Fibroblast of mammary gland (primary cell): ENCODE measurements at regions not wholly inside any gene's neighbourhood (a gene's known extent, or its start where the extent isn't known, plus 50 kb on each side); places are given as distances from the start of the nearest gene placed in this dataset.

Experiments used
- DNase-seq: peaks from one replicate; pipeline ENCODE4 v3.0.0-alpha.2; 2010; ENCODE audit warnings: low read depth
- H3K4me3 ChIP-seq: 2 replicates; pipeline ENCODE4 v1.5.1; 2011; ENCODE audit warnings: low read depth, mild to moderate bottlenecking, low read length, moderate library complexity; ENCODE audit not compliant: control insufficient read depth
- CTCF ChIP-seq: conservative IDR thresholded peaks from 2 replicates; pipeline ENCODE4 v1.5.1; 2011; ENCODE audit warnings: low read depth, low read length, inconsistent platforms; ENCODE audit not compliant: control insufficient read depth, insufficient read depth

- no peak for TF ChIP-seq CTCF
- H3K4me3 ChIP-seq = no peak overlapping the region
- DNase-seq = peak; percentile 90
Observed at GRCh38 chr1:215475796-215476481, 91.2 kb upstream of the KCTD3 start.

GRCh38 chr1:215476541-215476940, 90.6 kb upstream of the KCTD3 start:
- DNase-seq = peak; percentile 78
- TF ChIP-seq CTCF = no peak
- no peak overlapping the region for H3K4me3 ChIP-seq

DNA sequence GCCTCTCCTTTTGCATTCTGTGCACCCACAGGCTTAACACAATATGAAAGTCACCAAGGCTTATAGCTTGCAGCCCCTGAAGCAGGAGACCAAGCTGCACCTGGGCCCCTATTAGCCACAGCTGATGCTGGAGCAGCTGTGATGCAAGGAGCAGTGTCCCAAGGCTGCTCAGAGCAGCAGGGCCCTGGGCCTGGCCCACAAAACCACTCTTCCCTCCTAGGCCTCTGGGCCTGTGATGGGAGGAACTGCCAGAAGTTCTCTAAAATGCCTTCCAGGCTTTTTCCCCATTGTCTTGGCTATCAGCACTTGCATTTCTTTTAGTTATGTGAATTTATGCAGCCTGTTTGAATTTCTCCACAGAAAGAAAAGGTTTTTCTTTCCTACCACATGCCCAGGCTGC, 89.5 kb upstream of the KCTD3 start:
- no peak for DNase-seq
- no peak for TF ChIP-seq CTCF
- no peak overlapping the region for H3K4me3 ChIP-seq

DNA sequence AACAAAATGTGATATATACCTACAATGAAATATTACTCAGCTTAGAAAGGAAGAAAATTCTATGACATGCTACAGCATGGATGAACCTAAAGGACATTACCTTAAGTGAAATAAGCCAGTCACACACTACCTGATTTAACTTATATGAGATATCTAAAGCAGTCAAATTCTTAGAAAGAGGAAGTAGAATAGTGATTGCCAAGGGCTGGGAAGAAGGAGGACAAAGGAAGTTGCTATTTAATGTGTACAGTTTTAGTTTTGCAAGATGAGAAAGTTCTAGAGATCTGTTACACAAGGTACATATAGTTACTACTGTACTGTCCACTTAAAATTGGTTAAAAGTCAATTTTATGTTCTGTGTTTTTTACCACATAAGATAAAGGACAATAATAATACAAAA, 87.5 kb upstream of the KCTD3 start:
- H3K4me3 ChIP-seq = no peak overlapping the region
- no peak for TF ChIP-seq CTCF
- DNase-seq = no peak

GRCh38 chr1:215482079-215482478, 85.0 kb upstream of the KCTD3 start:
- no peak for TF ChIP-seq CTCF
- H3K4me3 ChIP-seq = no peak overlapping the region
- DNase-seq = no peak

DNA sequence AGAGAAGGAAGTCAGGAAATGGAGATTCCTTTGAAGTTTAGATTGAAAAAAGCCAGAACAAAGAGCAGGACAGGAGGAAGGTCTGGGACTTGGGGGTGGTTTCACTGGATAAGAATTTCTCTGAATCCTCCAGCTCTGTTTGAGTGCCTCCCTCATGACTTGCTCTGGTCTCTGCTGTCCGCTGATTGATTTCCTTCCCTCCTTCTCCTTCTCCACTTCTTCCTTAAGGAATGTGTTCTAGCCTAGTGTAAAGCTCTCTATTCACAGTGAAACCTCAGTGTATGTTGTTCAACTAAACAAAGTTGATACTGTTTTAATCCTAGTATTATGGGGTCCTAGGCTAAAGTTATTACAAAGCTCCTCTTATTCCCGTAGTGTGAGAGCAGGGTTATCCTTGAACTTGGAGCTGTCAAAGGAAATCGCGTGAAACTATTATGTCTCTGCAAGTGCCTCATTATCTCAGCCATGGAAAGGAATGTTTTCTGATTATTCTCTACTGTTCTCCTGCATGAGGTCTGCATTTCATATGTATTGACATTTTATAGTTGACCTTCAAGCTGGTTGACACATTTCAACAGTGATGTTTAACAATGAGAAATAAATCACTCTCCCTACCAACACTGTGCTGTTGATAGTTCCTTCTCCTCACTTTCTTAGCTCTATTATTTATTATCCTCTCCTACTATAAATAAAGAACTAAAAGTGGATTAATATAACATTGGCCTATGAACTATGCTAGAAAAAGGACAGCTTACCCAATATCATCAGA, 82.7 kb upstream of the KCTD3 start:
- DNase-seq = no peak
- TF ChIP-seq CTCF = no peak
- no peak overlapping the region for H3K4me3 ChIP-seq
